ENCODE measurements at regions not wholly inside any gene's neighbourhood (a gene's known extent, or its start where the extent isn't known, plus 50 kb on each side); places are given as distances from the start of the nearest gene placed in this dataset.

GRCh38 chr3:159763602-159764489 lies 224.8 kb upstream of the IL12A start:
- no peaks in the 10 kb centered on the region for H3K9me3 ChIP-seq (ENCODE audit: low read depth)
- Mint-ChIP-seq H3K9me3 (no peaks in the 10 kb centered on the region), H3K27me3 (ENCODE audit: insufficient read depth, low read depth) (peaks cover 3% of the 10 kb centered on the region), H3K4me3 (peak overlapping the region; percentile 97), H3K27ac (no peak overlapping the region), H3K36me3 (no peaks in the 10 kb centered on the region), H3K4me1 (peaks cover 18% of the 10 kb centered on the region)
- H3K4me2 ChIP-seq, result peak overlapping the region; percentile 78
- H3K4me3 ChIP-seq, result peak overlapping the region; percentile 79
- peak; percentile 89 for DNase-seq (ENCODE audit: low spot score)
- TF ChIP-seq CTCF (IDR thresholded peaks at IDR 0.05) (peak; percentile 35), EZH2 (IDR thresholded peaks at IDR 0.05) (no peak)
- peaks cover 32% of the 10 kb centered on the region for H3F3A ChIP-seq (ENCODE audit: low read depth)
- peak overlapping the region; percentile 88 for H2AFZ ChIP-seq (replicated peaks)
- H3K36me3 ChIP-seq, result no peaks in the 10 kb centered on the region
- peaks cover 27% of the 10 kb centered on the region for H3K27me3 ChIP-seq
- no peak overlapping the region for H3K27ac ChIP-seq
- no peak overlapping the region for H3K9ac ChIP-seq
- H3K4me1 ChIP-seq, result peaks cover 6% of the 10 kb centered on the region
- peaks cover 6% of the 10 kb centered on the region for H4K20me1 ChIP-seq (ENCODE audit: low read depth)
- H3K79me2 ChIP-seq (ENCODE audit: low read depth), result peaks cover 7% of the 10 kb centered on the region

GRCh38 chr3:159764490-159765029 lies 224.1 kb upstream of the IL12A start:
- peaks cover 6% of the 10 kb centered on the region for H3K4me1 ChIP-seq
- H3K27me3 ChIP-seq, result peaks cover 27% of the 10 kb centered on the region
- peaks cover 7% of the 10 kb centered on the region for H3K79me2 ChIP-seq (ENCODE audit: low read depth)
- H3K9ac ChIP-seq, result no peak overlapping the region
- H3K4me3 ChIP-seq, result peak overlapping the region; percentile 79
- H3K27ac ChIP-seq, result no peak overlapping the region
- peaks cover 3% of the 10 kb centered on the region for H3K27me3 Mint-ChIP-seq (ENCODE audit: insufficient read depth, low read depth)
- peak overlapping the region; percentile 78 for H3K4me2 ChIP-seq
- TF ChIP-seq CTCF (IDR thresholded peaks at IDR 0.05) (no peak), EZH2 (IDR thresholded peaks at IDR 0.05) (no peak), EZH2phosphoT487 (IDR thresholded peaks at IDR 0.05) (no peak)
- peaks cover 6% of the 10 kb centered on the region for H4K20me1 ChIP-seq (ENCODE audit: low read depth)
- peak; percentile 55 for DNase-seq (ENCODE audit: low spot score)
- H3K36me3 Mint-ChIP-seq, result no peaks in the 10 kb centered on the region
- no peak overlapping the region for H3K27ac Mint-ChIP-seq
- H2AFZ ChIP-seq (replicated peaks), result peak overlapping the region; percentile 88
- no peaks in the 10 kb centered on the region for H3K9me3 Mint-ChIP-seq
- peaks cover 18% of the 10 kb centered on the region for H3K4me1 Mint-ChIP-seq
- H3K9me3 ChIP-seq (ENCODE audit: low read depth), result no peaks in the 10 kb centered on the region
- peaks cover 32% of the 10 kb centered on the region for H3F3A ChIP-seq (ENCODE audit: low read depth)
- peak overlapping the region; percentile 97 for H3K4me3 Mint-ChIP-seq
- H3K36me3 ChIP-seq, result no peaks in the 10 kb centered on the region

- Histone ChIP-seq H3K79me2 (ENCODE audit: low read depth) (peaks cover 9% of the 10 kb centered on the region), H3K27ac (no peak overlapping the region), H3K4me3 (peak overlapping the region; percentile 79), H3K9ac (no peak overlapping the region), H2AFZ (replicated peaks) (peak overlapping the region; percentile 88), H3K9me3 (ENCODE audit: low read depth) (no peaks in the 10 kb centered on the region), H4K20me1 (ENCODE audit: low read depth) (peaks cover 6% of the 10 kb centered on the region), H3K36me3 (no peaks in the 10 kb centered on the region), H3K4me1 (peaks cover 6% of the 10 kb centered on the region), H3K27me3 (peaks cover 27% of the 10 kb centered on the region), H3K4me2 (peak overlapping the region; percentile 78), H3F3A (ENCODE audit: low read depth) (peaks cover 32% of the 10 kb centered on the region)
- peak overlapping the region; percentile 95 for H3K4me3 Mint-ChIP-seq
- peak; percentile 76 for DNase-seq (ENCODE audit: low spot score)
- TF ChIP-seq CTCF (IDR thresholded peaks at IDR 0.05), result no peak
- TF ChIP-seq EZH2 (IDR thresholded peaks at IDR 0.05), result no peak
- no peak for TF ChIP-seq EZH2phosphoT487 (IDR thresholded peaks at IDR 0.05)
- H3K36me3 Mint-ChIP-seq, result no peaks in the 10 kb centered on the region
- peaks cover 18% of the 10 kb centered on the region for H3K4me1 Mint-ChIP-seq
- peaks cover 3% of the 10 kb centered on the region for H3K27me3 Mint-ChIP-seq (ENCODE audit: insufficient read depth, low read depth)
- H3K27ac Mint-ChIP-seq, result peak overlapping the region; percentile 38
- no peaks in the 10 kb centered on the region for H3K9me3 Mint-ChIP-seq
Measured at GRCh38 chr3:159765030-159765859, 223.4 kb upstream of the IL12A start.
